ENCODE measurements at regions not wholly inside any gene's neighbourhood (a gene's known extent, or its start where the extent isn't known, plus 50 kb on each side); places are given as distances from the start of the nearest gene placed in this dataset.

- TF ChIP-seq CTCF (conservative IDR thresholded peaks at IDR 0.05; ENCODE audit: low read depth, low read length) (no peak), EZH2 (IDR thresholded peaks at IDR 0.05; ENCODE audit: low read length, unreplicated experiment) (no peak), EZH2phosphoT487 (IDR thresholded peaks at IDR 0.05; ENCODE audit: borderline replicate concordance, low read length) (no peak)
Measured at GRCh38 chr6:68026483-68026882, 608.6 kb upstream of the ADGRB3 start.
